ENCODE measurements at regions not wholly inside any gene's neighbourhood (a gene's known extent, or its start where the extent isn't known, plus 50 kb on each side); places are given as distances from the start of the nearest gene placed in this dataset.

DNA sequence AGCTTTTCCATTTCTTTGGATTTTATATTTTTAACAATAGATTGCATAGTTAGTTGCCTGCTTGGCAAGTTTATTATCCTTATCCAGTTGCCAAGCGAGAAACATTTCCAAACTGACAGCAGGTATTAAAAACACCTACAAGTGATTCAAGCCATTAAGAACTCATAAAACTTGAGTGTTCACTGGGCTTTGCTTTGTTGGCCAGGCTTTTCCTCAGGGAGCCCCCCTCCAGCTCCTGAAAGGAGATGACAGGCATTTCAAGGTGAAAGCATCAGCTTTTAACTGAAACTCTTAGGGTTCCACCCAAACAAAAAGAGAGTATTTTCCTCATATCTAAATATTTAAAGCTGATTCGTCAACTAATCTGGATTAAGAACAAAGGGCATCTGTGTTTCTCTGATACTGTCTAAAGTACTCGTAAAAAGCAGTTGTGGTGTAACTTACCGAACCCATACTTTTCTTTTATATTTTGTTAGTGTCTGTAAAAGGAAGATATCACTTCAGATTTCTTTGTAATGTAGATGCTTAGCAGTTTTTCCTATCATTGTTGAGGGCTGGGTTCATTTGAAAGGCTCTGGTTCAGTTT is 363.4 kb downstream of the OTOL1 start:
- no peak overlapping the region for H3K9ac ChIP-seq (ENCODE audit: low read length)

DNA sequence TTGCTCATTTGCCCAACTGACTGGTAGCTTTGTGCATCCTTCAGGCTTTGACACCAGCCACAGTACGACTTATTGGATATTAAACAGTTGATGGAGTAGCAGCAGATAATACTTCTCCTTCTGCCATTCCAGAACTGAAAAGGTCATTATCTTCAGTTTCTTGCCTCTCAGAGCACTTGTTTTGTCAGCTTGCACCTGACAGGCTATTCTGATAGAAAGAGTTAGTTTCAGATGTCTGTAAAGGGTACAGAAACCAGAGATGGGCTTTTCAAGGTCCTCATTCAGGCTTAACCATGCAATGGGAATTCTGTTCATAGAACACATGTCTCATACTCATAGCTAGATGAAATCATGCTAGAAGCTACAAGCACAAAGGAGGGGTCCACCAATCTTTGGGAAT is 367.2 kb downstream of the OTOL1 start:
- Histone ChIP-seq H3K9me3 (ENCODE audit: control insufficient read depth, insufficient read depth, low read depth, low read length) (no peaks in the 10 kb centered on the region), H3K4me3 (ENCODE audit: low read depth, low read length) (no peak overlapping the region), H3K36me3 (ENCODE audit: control insufficient read depth, insufficient read depth, low read length) (no peaks in the 10 kb centered on the region), H3K9ac (ENCODE audit: low read length) (no peak overlapping the region), H3K4me1 (ENCODE audit: control insufficient read depth, insufficient read depth, low read length) (peaks cover 13% of the 10 kb centered on the region), H3K27ac (ENCODE audit: low read depth, low read length) (no peak overlapping the region), H3K27me3 (ENCODE audit: control insufficient read depth, insufficient read depth, low read length) (no peaks in the 10 kb centered on the region)

More for the DNA sequence above, 363.4 kb downstream of the OTOL1 start:
- Histone ChIP-seq H3K9me3 (ENCODE audit: control insufficient read depth, insufficient read depth, low read depth, low read length) (no peaks in the 10 kb centered on the region), H3K27me3 (ENCODE audit: control insufficient read depth, insufficient read depth, low read length) (no peaks in the 10 kb centered on the region), H3K4me1 (ENCODE audit: control insufficient read depth, insufficient read depth, low read length) (peaks cover 13% of the 10 kb centered on the region), H3K4me3 (ENCODE audit: low read depth, low read length) (no peak overlapping the region), H3K36me3 (ENCODE audit: control insufficient read depth, insufficient read depth, low read length) (no peaks in the 10 kb centered on the region), H3K27ac (ENCODE audit: low read depth, low read length) (no peak overlapping the region)

DNA sequence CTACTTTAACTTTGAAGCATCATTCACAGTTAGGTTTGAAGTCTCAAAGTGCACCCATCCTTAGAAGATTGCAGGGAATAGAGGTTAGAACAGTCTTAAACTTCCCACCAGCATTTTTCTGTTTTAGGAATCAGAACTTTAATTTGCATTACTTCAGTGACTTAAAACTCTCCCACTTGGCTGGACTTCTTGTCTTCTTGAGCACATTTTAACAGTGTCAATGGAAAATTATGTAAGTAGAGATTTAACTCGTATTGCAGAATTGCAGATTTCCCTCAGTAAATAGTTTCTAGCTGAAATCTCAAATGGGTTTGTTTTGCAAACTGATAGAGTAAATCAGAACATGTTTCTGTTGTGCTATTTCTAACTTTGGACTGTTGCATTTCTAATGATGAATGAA is 369.6 kb downstream of the OTOL1 start:
- no peaks in the 10 kb centered on the region for H3K4me1 ChIP-seq (ENCODE audit: control insufficient read depth, insufficient read depth, low read length)
- H3K9ac ChIP-seq (ENCODE audit: low read length): no peak overlapping the region
- H3K36me3 ChIP-seq (ENCODE audit: control insufficient read depth, insufficient read depth, low read length): no peaks in the 10 kb centered on the region
- no peak overlapping the region for H3K4me3 ChIP-seq (ENCODE audit: low read depth, low read length)
- no peak overlapping the region for H3K27ac ChIP-seq (ENCODE audit: low read depth, low read length)
- H3K27me3 ChIP-seq (ENCODE audit: control insufficient read depth, insufficient read depth, low read length): no peaks in the 10 kb centered on the region
- H3K9me3 ChIP-seq (ENCODE audit: control insufficient read depth, insufficient read depth, low read depth, low read length): no peaks in the 10 kb centered on the region

DNA sequence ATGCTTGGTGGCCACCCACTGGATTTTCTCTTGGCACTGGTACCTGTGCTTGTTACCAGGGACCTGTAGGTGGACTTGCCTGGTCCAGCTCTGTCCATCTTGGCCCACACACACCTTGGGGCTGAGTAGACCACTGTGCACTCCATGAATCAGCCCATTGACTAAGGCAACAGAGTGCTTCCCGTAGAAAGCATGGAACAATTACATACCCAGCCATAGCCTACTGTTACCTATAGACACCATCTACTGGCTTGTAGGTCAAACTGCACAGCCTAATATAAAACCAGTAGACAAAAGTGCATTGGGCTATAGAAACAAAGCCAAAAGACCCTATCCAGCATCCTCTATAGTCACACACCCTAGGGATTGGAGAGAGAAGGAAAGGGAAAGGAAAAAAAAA is 378.9 kb downstream of the OTOL1 start:
- H3K36me3 ChIP-seq (ENCODE audit: control insufficient read depth, insufficient read depth, low read length): no peaks in the 10 kb centered on the region

DNA sequence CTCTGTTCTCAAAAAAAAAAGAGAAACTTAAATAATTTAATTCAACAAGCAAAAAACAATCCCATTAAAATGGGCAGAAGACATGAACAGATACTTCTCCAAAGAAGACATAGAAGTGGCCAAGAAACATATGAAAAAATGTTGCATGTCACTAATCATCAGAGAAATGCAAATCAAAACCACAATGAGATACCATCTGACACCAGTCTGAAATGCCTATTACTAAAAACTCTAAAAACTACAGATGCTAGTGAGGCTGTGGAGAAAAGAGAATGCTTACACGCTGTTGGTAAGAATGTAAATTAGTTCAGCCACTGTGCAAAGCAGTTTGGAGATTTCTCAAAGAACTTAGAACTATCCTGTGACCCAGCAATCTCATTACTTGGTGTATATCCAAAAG is 382.9 kb downstream of the OTOL1 start:
- Histone ChIP-seq H3K27ac (ENCODE audit: low read depth, low read length) (no peak overlapping the region), H3K36me3 (ENCODE audit: control insufficient read depth, insufficient read depth, low read length) (no peaks in the 10 kb centered on the region), H3K9me3 (ENCODE audit: control insufficient read depth, insufficient read depth, low read depth, low read length) (peaks cover 8% of the 10 kb centered on the region), H3K27me3 (ENCODE audit: control insufficient read depth, insufficient read depth, low read length) (no peaks in the 10 kb centered on the region), H3K9ac (ENCODE audit: low read length) (no peak overlapping the region), H3K4me3 (ENCODE audit: low read depth, low read length) (no peak overlapping the region), H3K4me1 (ENCODE audit: control insufficient read depth, insufficient read depth, low read length) (no peaks in the 10 kb centered on the region)

More for the DNA sequence above, 378.9 kb downstream of the OTOL1 start:
- H3K4me3 ChIP-seq (ENCODE audit: low read depth, low read length): no peak overlapping the region
- H3K27me3 ChIP-seq (ENCODE audit: control insufficient read depth, insufficient read depth, low read length): no peaks in the 10 kb centered on the region
- no peak overlapping the region for H3K27ac ChIP-seq (ENCODE audit: low read depth, low read length)
- no peak overlapping the region for H3K9ac ChIP-seq (ENCODE audit: low read length)
- H3K9me3 ChIP-seq (ENCODE audit: control insufficient read depth, insufficient read depth, low read depth, low read length): no peaks in the 10 kb centered on the region; the same call in 1 of the 2 replicates
- H3K4me1 ChIP-seq (ENCODE audit: control insufficient read depth, insufficient read depth, low read length): peaks cover 8% of the 10 kb centered on the region

DNA sequence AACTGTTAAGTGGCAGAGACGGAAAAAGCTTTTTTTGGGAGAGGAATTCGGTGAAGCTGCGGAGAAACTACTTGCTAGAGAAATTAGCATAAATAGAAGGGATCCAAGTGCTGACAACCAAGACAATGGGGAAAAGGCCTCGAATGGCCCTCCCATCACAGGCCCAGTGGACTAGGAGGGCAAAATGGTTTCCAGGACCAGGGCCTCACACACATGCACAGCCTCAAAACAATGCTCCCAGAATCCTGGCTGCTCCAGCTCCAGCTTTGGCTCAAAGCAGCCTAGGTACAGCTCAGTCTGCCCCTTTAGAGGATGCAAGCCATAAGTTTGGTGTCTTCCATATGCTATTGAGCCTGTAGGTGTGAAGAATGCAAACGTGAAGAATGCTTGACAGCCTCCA is 388.2 kb downstream of the OTOL1 start:
- H3K9me3 ChIP-seq (ENCODE audit: control insufficient read depth, insufficient read depth, low read depth, low read length): peaks cover 26% of the 10 kb centered on the region
- H3K4me3 ChIP-seq (ENCODE audit: low read depth, low read length): no peak overlapping the region
- H3K4me1 ChIP-seq (ENCODE audit: control insufficient read depth, insufficient read depth, low read length): no peaks in the 10 kb centered on the region
- no peaks in the 10 kb centered on the region for H3K27me3 ChIP-seq (ENCODE audit: control insufficient read depth, insufficient read depth, low read length)
- no peak overlapping the region for H3K9ac ChIP-seq (ENCODE audit: low read length)
- H3K27ac ChIP-seq (ENCODE audit: low read depth, low read length): no peak overlapping the region
- H3K36me3 ChIP-seq (ENCODE audit: control insufficient read depth, insufficient read depth, low read length): no peaks in the 10 kb centered on the region

DNA sequence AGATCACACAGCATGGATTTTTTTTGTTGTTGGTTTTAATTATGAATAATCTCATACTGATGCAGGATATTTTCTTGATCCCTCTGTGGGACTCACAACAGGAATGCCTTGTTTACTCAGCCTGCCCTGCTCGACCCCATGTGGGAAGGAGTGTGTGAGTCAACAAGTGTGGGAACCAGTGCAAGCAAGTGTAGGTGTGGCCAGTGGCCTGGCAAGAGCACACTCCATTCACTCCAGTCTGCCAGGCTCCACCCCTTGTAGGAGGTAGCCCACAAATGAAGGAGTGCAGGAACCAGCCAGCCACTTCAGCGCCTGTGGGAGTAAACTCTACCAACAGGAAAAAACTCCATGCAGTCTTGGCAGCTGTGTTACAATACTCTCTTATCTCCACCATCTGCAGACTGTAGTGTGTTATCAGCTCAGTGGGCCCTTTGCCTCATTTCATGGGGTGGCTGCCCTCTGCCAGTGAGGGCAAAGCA is 393.6 kb downstream of the OTOL1 start:
- Histone ChIP-seq H3K9me3 (ENCODE audit: control insufficient read depth, insufficient read depth, low read depth, low read length) (peaks cover 24% of the 10 kb centered on the region), H3K4me3 (ENCODE audit: low read depth, low read length) (no peak overlapping the region), H3K4me1 (ENCODE audit: control insufficient read depth, insufficient read depth, low read length) (no peaks in the 10 kb centered on the region), H3K27ac (ENCODE audit: low read depth, low read length) (no peak overlapping the region), H3K9ac (ENCODE audit: low read length) (no peak overlapping the region), H3K36me3 (ENCODE audit: control insufficient read depth, insufficient read depth, low read length) (no peaks in the 10 kb centered on the region), H3K27me3 (ENCODE audit: control insufficient read depth, insufficient read depth, low read length) (no peaks in the 10 kb centered on the region)

DNA sequence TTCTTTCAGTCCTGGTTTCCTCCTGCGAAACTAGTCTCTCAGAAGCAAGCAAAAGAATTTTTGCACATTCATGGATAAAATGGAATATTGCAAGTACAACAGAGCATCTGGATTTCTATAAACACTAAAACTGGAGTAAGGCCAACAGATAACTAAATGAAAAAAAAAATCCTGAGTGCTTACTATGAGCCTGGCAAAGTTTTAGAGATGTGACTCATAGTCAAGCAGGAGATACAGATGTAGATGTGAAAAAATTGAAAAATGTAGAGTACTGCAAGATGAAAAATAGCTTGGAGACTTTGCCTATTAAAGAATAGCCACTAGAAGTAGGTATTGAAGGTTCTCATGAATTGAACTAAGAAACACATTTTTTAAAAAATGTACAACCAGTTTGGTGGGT is 397.4 kb downstream of the OTOL1 start:
- Histone ChIP-seq H3K4me3 (ENCODE audit: low read depth, low read length) (no peak overlapping the region), H3K27ac (ENCODE audit: low read depth, low read length) (no peak overlapping the region), H3K36me3 (ENCODE audit: control insufficient read depth, insufficient read depth, low read length) (no peaks in the 10 kb centered on the region), H3K4me1 (ENCODE audit: control insufficient read depth, insufficient read depth, low read length) (no peaks in the 10 kb centered on the region), H3K9ac (ENCODE audit: low read length) (no peak overlapping the region), H3K9me3 (ENCODE audit: control insufficient read depth, insufficient read depth, low read depth, low read length) (peaks cover 13% of the 10 kb centered on the region), H3K27me3 (ENCODE audit: control insufficient read depth, insufficient read depth, low read length) (no peaks in the 10 kb centered on the region)

DNA sequence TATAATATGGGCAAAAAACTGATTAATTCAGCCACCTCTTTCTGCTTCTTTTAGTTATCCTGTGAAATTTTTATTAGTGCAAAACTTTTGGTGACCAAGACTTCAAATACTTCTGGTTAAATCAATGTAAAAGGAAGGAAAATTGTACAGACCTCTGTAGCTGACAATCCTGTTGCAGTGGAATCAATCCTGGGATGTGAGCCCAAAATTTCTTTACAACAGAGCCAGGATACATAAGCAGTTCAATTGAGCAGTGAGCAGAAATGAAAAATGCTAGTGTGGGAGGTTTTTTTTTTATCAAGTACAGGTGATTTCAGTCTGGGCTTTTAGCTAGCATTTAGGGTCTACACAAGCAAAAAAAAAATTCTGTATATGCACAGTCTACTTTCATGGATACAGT is 398.0 kb downstream of the OTOL1 start:
- H3K27ac ChIP-seq (ENCODE audit: low read depth, low read length): no peak overlapping the region
- H3K4me3 ChIP-seq (ENCODE audit: low read depth, low read length): no peak overlapping the region
- no peak overlapping the region for H3K9ac ChIP-seq (ENCODE audit: low read length)
- H3K27me3 ChIP-seq (ENCODE audit: control insufficient read depth, insufficient read depth, low read length): no peaks in the 10 kb centered on the region
- H3K9me3 ChIP-seq (ENCODE audit: control insufficient read depth, insufficient read depth, low read depth, low read length): peaks cover 13% of the 10 kb centered on the region
- H3K4me1 ChIP-seq (ENCODE audit: control insufficient read depth, insufficient read depth, low read length): no peaks in the 10 kb centered on the region
- no peaks in the 10 kb centered on the region for H3K36me3 ChIP-seq (ENCODE audit: control insufficient read depth, insufficient read depth, low read length)

DNA sequence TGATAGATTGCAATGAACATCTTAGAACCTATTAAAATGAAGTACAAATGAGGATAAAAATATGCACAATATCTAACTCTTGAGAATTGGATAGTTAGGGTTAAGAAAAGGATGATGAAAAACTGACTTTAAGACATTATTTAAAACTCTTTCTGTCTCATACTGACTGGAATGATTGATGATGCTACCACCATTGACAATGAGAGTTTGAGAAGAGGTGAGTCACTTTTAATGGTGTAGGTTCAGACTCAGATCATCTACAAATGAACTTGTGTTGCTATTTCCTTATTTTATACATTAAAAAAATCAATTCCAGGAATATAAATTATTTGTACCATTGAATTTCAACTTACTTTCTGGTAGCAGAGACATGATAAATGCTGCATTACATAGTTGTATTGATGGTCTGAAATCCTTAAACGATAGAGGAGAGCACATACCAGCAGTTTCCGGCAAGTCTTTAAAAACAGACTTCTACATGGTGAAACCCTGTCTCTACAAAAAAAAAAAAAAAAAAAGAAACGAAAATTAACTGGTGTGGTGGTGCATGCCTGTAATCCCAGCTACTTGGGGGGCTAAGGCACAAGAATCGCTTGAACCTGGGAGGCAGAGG is 409.0 kb downstream of the OTOL1 start:
- no peak overlapping the region for H3K4me3 ChIP-seq (ENCODE audit: low read depth, low read length)
- H3K27me3 ChIP-seq (ENCODE audit: control insufficient read depth, insufficient read depth, low read length): no peaks in the 10 kb centered on the region
- H3K9me3 ChIP-seq (ENCODE audit: control insufficient read depth, insufficient read depth, low read depth, low read length): no peaks in the 10 kb centered on the region
- no peak overlapping the region for H3K27ac ChIP-seq (ENCODE audit: low read depth, low read length)
- no peaks in the 10 kb centered on the region for H3K36me3 ChIP-seq (ENCODE audit: control insufficient read depth, insufficient read depth, low read length)
- no peaks in the 10 kb centered on the region for H3K4me1 ChIP-seq (ENCODE audit: control insufficient read depth, insufficient read depth, low read length)
- H3K9ac ChIP-seq (ENCODE audit: low read length): no peak overlapping the region

DNA sequence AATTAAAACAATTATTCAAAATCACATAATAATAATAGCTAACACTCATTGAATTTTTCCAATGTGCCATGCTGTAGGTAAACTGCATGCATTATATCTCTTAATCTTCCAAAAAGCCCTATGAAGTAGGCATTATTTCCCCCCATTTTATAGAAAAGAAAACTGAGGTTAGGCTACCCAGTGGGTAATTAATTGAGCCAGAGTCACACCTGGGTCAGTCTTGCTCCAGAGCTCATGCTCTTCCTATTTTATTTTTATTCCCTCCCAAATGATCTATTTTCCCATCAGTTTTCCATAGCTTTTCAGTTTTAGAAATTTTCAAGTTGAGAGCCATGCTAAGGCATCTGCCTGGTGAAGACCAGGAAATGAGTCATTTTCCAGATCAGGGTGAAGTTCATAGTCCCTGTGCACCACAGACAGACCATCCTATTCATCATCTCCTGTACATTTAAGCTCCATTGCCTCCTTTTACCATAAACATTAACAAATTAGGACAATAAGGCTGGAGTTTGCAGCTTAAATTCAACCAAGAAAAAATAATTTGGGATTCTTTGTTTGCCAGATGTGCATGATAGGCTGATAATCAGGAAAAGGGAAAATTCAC is 417.3 kb downstream of the OTOL1 start:
- H3K9me3 ChIP-seq (ENCODE audit: control insufficient read depth, insufficient read depth, low read depth, low read length): 0 out of 2 replicates have a peak, but pooled peaks cover 7% of the 10 kb centered on the region
- H3K4me3 ChIP-seq (ENCODE audit: low read depth, low read length): no peak overlapping the region
- H3K4me1 ChIP-seq (ENCODE audit: control insufficient read depth, insufficient read depth, low read length): no peaks in the 10 kb centered on the region
- H3K9ac ChIP-seq (ENCODE audit: low read length): no peak overlapping the region
- no peaks in the 10 kb centered on the region for H3K36me3 ChIP-seq (ENCODE audit: control insufficient read depth, insufficient read depth, low read length)
- no peak overlapping the region for H3K27ac ChIP-seq (ENCODE audit: low read depth, low read length)
- no peaks in the 10 kb centered on the region for H3K27me3 ChIP-seq (ENCODE audit: control insufficient read depth, insufficient read depth, low read length)
